ENCODE measurements at regions not wholly inside any gene's neighbourhood (a gene's known extent, or its start where the extent isn't known, plus 50 kb on each side); places are given as distances from the start of the nearest gene placed in this dataset.

- TF ChIP-seq CTCF (IDR thresholded peaks at IDR 0.05; ENCODE audit: insufficient read depth, low read depth, low read length) (no peak), EZH2 (IDR thresholded peaks at IDR 0.05; ENCODE audit: insufficient read depth, low read length) (no peak)
These were observed 63.2 kb upstream of the KLF6 start for GRCh38 chr10:3848005-3848774.
